WERI-Rb-1 (cell line): ENCODE measurements at regions not wholly inside any gene's neighbourhood (a gene's known extent, or its start where the extent isn't known, plus 50 kb on each side); places are given as distances from the start of the nearest gene placed in this dataset.

ENCODE experiments used
- DNase-seq: peaks from one replicate; pipeline ENCODE4 v3.0.0-alpha.2; 2020
- H3K27ac ChIP-seq: fragments of 250-450 bp; sonication (Bioruptor Pico); 2 replicates; pipeline ENCODE4 v1.5.1; 2020; ENCODE audit warnings: mild to moderate bottlenecking, moderate library complexity
- H3K27me3 ChIP-seq: fragments of 250-450 bp; sonication (Bioruptor Pico); 2 replicates; pipeline ENCODE4 v1.5.1; 2021; ENCODE audit warnings: mild to moderate bottlenecking, low read depth, moderate library complexity; ENCODE audit not compliant: insufficient read depth, severe bottlenecking
- H3K36me3 ChIP-seq: fragments of 250-450 bp; sonication (Bioruptor Pico); 2 replicates; pipeline ENCODE4 v1.5.1; 2020; ENCODE audit warnings: mild to moderate bottlenecking, moderate library complexity
- H3K4me3 ChIP-seq: 2 replicates; pipeline ENCODE4 v1.5.1; 2011; ENCODE audit warnings: low read depth, mild to moderate bottlenecking, control low read depth, low read length
- H3K9me3 ChIP-seq: fragments of 250-450 bp; sonication (Bioruptor Pico); 2 replicates; pipeline ENCODE4 v1.5.1; 2021; ENCODE audit warnings: mild to moderate bottlenecking, moderate library complexity; ENCODE audit not compliant: severe bottlenecking
- TF ChIP-seq, protein P1 (sequence below): IDR thresholded peaks from 2 replicates; pipeline ENCODE4 v1.5.1; 2011; ENCODE audit warnings: low read depth, mild to moderate bottlenecking, control low read depth, inconsistent platforms, low read length

DNA sequence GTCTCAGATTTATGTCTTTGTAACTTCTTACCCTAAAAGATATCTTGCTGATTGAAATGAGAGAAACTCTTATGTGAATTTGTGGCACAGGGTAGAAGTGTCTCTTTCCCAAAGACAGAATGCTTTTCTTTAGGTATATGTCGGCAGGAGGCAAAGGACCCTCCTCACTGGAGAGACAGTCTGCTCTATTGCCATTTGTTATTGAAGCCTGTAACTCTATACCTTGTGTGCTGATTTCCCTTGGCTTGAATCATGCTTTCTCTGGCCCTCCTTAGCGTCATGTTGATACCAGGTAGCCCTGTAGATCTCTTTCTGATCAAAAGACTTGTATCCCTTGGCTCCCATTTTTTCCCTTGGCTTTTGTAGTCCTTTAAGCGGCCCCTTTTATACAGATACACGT is 284.3 kb downstream of the CXXC4 start:
- TF ChIP-seq, protein P1, sequence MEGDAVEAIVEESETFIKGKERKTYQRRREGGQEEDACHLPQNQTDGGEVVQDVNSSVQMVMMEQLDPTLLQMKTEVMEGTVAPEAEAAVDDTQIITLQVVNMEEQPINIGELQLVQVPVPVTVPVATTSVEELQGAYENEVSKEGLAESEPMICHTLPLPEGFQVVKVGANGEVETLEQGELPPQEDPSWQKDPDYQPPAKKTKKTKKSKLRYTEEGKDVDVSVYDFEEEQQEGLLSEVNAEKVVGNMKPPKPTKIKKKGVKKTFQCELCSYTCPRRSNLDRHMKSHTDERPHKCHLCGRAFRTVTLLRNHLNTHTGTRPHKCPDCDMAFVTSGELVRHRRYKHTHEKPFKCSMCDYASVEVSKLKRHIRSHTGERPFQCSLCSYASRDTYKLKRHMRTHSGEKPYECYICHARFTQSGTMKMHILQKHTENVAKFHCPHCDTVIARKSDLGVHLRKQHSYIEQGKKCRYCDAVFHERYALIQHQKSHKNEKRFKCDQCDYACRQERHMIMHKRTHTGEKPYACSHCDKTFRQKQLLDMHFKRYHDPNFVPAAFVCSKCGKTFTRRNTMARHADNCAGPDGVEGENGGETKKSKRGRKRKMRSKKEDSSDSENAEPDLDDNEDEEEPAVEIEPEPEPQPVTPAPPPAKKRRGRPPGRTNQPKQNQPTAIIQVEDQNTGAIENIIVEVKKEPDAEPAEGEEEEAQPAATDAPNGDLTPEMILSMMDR, result no peak
- Histone ChIP-seq H3K27ac (no peak overlapping the region), H3K9me3 (no peaks in the 10 kb centered on the region), H3K4me3 (no peak overlapping the region), H3K27me3 (no peaks in the 10 kb centered on the region), H3K36me3 (no peaks in the 10 kb centered on the region)
- no peak for DNase-seq

GRCh38 chr4:104206784-104207183 is 287.9 kb downstream of the CXXC4 start:
- no peak for DNase-seq
- Histone ChIP-seq H3K9me3 (no peaks in the 10 kb centered on the region), H3K36me3 (no peaks in the 10 kb centered on the region), H3K27me3 (no peaks in the 10 kb centered on the region), H3K4me3 (no peak overlapping the region), H3K27ac (no peak overlapping the region)
- TF ChIP-seq, protein P1, result no peak

GRCh38 chr4:104205116-104205515 is 289.6 kb downstream of the CXXC4 start:
- H3K9me3 ChIP-seq, result no peaks in the 10 kb centered on the region
- no peak overlapping the region for H3K4me3 ChIP-seq
- no peak overlapping the region for H3K27ac ChIP-seq
- H3K27me3 ChIP-seq, result no peaks in the 10 kb centered on the region
- H3K36me3 ChIP-seq, result no peaks in the 10 kb centered on the region
- no peak for DNase-seq
- TF ChIP-seq, protein P1, result no peak

GRCh38 chr4:104188301-104188700 is 306.4 kb downstream of the CXXC4 start:
- H3K27ac ChIP-seq, result no peak overlapping the region
- no peak for DNase-seq
- H3K9me3 ChIP-seq, result no peaks in the 10 kb centered on the region
- no peak overlapping the region for H3K4me3 ChIP-seq
- H3K36me3 ChIP-seq, result no peaks in the 10 kb centered on the region
- H3K27me3 ChIP-seq, result no peaks in the 10 kb centered on the region
- TF ChIP-seq, protein P1, result no peak

- no peak overlapping the region for H3K27ac ChIP-seq
- H3K36me3 ChIP-seq, result no peaks in the 10 kb centered on the region
- no peak overlapping the region for H3K4me3 ChIP-seq
- no peaks in the 10 kb centered on the region for H3K9me3 ChIP-seq
- no peak for DNase-seq
- TF ChIP-seq, protein P1, result no peak
- H3K27me3 ChIP-seq, result no peaks in the 10 kb centered on the region
These were observed 325.3 kb downstream of the CXXC4 start for GRCh38 chr4:104169437-104169836.

DNA sequence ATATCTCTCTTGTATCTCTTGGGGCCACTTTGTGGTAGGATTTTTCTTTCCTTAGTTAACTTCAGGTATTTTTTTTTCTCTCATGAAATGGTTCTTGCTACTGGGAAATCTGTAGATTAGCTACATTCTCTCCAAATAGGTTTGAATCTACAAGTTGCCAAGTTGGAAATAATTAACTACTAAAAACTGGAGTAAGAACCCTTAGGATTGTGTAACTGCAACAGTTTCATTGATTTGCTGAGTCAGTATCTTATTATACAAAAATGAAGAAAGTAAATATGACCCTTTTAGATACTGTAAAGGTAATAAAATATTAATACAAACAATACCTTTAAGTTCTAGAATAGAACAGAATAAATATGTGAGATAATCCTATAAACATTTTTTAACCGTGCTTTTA is 327.9 kb downstream of the CXXC4 start:
- Histone ChIP-seq H3K9me3 (no peaks in the 10 kb centered on the region), H3K27ac (no peak overlapping the region), H3K4me3 (no peak overlapping the region), H3K36me3 (no peaks in the 10 kb centered on the region), H3K27me3 (no peaks in the 10 kb centered on the region)
- TF ChIP-seq, protein P1, result no peak
- DNase-seq, result no peak
